DMS53 treated with DMSO at 0.1 percent for 48 hours (cell line): ENCODE measurements at regions not wholly inside any gene's neighbourhood (a gene's known extent, or its start where the extent isn't known, plus 50 kb on each side); places are given as distances from the start of the nearest gene placed in this dataset.

Experiments
- DNase-seq: peaks from one replicate; lab custom pipeline; 2025; ENCODE audit not compliant: unreplicated experiment; lab: John Stamatoyannopoulos, UW

DNA sequence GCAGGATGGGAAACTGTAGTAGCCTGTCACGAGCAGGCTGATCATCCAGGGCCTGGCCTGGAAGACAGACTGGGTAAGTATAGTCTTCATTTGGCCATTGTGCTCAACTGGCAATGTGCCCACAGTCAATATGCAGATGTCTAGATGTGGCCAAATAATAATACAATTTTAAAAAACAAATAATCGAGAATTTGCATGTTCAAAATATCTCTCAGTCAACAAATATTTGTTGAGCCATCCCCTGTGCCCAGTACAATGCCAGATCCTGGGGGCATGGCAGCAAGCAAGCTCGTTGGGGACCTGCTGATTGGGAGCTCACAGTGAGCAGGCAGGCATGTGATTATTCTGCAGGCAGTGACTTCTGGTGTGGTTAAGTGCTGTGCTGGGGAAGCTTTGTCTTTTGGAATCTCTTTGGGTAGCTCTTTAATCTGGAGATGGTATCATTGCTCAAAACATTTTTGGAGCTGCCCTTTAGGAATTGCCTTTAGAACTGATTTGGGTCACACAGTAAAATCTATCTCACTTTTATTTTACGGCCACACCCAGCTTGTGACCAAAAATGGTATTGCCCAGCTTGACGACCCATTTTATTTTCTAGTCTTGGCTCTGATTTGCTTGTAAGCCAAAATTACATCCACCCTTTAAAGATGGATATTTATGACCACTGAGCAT lies 92.2 kb downstream of the PLCE1 start:
- DNase-seq, result no peak

DNA sequence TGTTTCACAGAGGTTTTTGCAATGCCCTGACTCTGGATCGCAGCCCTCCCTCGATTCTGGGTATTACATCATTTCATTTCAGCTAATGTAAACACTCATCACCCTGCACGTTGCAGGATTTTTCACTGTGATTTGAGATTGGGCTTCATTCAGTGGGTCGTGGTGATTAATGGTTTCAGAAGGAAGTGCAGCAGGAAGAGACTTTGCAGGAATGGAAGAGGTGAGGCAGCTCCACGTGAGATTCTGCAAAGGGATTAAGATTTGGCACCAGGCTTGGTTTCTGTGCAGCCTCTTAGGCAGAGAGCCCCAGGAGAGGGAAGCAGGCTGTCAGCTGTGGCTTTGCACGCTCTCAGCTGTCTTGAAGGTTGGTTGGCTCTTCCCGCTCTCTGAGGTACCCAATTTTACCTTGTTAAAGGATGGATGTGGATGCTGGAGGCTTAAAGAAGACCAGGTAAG lies 95.2 kb downstream of the PLCE1 start:
- no peak for DNase-seq

DNA sequence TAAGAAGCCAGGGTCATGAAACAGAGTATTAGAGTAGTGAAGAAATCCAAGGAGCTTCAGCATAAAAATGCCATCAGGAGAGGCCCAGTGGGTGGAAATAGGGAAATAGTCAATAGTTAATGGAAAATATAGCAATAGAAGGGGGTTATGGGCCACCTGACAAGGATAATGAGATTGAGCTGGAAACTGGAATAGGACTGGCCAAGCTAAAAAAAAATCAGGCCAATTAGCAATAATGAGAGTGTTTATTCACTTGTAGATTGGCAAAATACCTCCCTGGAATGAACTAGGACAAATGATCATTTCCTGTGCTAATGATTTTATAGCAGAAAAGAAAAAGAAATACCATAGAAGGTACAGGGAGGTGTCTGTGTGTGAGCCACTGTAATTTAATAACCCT lies 97.9 kb downstream of the PLCE1 start:
- DNase-seq, result no peak

DNA sequence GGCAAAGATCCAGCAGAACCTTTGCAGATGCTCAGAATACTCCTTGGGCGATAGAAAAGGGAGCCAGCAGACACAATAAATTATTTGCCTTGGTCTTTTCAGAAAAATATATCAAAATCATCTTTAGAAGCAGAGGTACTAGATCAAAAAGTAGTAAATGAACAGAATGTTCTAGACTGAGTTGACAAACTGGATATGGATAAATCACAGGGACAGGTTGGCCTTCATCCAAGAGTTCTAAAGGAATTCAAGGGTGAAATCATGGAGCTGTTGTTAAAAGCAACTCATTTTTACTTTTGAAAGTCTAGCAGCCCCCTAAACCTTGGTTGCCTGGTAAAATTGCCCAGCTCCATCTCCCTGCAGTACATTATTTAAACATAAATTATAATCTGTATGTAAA lies 99.1 kb downstream of the PLCE1 start:
- no peak for DNase-seq

DNA sequence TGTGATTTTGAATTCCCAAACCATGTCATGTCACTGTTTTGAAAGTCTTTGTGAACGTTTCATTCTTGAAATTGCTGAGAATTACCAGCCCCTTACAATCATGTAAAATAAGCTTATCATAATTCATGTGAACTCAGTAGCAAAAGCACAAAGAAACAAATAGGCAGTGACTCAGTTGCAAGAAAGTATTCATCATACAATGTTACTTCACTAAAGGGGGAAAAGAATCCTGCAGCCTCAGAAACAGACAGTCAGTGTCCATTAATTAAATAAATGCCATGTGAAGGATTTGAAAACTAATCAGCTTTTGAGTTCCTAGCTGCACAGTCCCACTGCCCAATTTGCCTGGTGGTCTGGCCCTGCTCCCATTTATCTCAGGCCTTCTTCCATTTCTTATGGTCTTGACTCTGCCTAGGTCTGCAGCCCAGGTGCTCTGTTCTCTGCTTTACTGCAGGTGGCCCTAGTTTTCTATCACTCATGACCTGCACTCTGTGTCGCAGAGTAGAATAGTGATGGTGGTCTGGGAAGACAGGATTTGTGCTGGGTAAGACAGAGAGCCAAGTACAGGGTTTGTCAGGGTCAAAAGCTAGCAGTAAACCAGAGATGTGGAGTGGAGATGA lies 99.7 kb downstream of the PLCE1 start:
- DNase-seq, result no peak

DNA sequence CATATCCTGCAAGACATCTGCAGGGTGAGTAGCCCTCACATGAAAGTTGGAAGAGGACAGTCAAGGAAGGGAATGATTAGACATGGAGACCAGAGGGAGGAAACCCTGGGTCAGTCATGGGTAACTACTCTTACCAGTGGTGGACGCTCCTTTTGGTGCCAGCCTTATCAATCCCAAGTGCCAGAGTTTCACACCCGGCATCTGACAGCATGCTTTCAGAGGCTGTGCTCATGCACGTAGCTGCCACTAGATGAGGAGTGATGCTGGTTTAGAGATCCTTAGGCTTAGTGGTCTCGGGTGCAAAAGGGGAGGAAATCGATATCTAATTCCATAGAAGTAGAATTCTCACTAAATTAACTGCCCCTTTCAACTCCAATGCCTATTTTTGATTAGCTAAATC lies 100.8 kb downstream of the PLCE1 start:
- no peak for DNase-seq

DNA sequence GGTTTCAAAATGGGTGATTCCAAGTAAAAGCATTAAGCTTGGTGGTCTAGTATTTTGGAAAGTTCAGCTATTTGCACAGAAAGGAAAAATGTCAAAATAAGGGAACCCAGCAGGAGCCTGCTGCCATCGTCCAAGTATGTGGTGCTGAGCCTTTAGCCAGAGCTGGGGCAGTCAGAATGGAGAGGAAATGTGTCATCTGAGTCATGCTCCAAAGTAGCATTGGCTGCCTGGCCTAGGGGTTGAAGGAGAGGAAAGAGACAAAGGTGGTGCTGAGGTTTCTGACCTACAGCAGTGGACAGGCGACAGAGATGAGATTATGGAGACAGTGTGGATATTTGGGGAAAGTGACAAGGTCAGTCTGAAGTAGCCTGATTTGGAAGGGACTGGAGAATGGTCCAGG lies 103.9 kb downstream of the PLCE1 start:
- DNase-seq, result no peak

DNA sequence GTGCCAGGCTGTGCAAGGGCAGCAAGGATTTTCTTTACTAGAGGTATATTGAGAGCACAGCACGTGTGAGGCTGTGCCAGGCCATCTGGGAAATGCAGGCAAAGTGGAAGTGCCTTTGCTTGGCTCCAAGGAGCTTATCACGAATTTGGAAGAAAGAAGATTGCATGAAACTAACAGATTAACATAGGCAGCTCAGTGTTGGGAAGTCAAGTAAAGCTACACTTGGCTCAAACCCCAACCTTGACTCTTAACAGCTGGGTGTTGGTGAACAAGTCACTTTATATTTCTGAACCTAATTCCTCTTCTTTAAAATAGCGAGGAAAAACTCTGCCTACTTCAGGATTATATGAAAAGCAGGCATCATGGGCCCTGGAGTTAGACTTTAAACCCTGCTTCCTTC lies 105.2 kb downstream of the PLCE1 start:
- DNase-seq, result no peak

DNA sequence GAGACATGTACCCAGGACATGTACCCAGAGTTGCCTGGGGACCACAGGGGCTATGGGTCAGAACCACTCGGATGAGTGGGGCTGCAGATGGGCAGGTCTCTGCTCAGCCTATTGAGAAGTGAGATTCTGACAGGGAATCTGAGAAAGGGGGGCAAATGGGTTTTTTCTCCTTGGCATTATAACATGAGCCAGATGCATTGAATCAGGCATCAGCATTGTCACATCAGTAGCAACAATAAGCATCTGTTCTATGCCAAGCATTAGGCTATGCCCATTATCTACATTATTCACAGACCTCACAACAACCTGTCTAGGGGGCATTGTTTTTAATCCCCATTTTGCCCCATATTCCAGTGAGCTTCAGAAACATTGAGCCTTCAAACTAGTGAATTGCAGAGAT lies 108.2 kb downstream of the PLCE1 start:
- no peak for DNase-seq

DNA sequence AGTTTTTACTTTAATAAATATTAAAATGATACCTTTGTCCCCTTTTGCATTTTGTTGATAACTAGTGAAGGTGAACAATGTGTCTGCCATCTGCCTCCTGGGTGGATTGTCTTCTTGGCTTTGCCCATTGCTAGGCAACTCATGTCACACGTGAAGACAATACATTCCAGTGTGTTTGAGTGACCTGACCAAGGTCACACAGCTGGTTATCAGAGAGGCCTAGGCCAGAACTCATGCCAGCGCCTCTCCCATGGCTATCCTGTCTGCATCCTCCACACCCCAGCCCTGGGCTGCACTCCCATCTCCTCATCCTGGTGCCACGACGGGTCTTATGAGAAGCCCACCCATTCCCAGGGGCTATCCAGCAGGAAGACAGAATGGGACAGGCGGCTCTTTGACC lies 108.7 kb downstream of the PLCE1 start:
- no peak for DNase-seq

DNA sequence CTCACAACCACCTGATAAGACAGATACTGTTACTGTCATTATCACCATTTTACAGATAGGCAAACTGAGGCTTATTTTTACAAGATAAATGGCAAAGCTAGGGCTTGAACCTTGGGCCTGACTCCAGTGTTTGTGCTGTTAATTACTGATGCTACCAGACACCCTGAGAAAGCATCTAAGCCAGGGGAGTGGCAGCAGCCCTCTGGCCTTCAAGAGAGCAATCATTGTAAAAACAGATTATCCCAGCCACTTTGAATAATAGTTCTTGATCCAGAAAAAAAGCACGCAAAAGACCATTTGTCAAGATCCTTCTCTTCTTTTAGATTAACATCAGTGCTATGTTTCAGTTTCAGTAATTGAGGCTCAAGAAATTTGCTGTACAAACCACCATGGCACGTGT lies 109.5 kb downstream of the PLCE1 start:
- DNase-seq, result no peak

DNA sequence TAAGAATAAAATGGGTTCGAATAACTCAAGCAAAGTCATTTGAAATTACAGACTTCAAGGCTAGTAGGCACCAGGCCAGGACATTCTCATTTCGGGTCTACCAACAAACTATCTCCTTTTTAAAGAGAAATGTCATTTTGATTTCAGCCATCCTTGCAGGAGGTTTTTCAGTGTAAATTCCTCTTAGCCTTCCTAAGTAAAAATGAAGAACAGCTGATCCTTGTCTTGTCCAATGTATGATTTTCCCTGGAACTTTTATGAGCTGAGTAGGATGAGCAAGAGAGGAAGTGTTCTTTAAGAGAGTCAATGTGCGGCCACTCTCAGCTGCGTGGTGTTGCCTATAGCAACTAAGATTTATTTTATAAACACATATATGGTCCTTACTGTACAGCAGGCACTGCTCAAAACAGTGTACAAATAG lies 110.1 kb downstream of the PLCE1 start:
- no peak for DNase-seq

DNA sequence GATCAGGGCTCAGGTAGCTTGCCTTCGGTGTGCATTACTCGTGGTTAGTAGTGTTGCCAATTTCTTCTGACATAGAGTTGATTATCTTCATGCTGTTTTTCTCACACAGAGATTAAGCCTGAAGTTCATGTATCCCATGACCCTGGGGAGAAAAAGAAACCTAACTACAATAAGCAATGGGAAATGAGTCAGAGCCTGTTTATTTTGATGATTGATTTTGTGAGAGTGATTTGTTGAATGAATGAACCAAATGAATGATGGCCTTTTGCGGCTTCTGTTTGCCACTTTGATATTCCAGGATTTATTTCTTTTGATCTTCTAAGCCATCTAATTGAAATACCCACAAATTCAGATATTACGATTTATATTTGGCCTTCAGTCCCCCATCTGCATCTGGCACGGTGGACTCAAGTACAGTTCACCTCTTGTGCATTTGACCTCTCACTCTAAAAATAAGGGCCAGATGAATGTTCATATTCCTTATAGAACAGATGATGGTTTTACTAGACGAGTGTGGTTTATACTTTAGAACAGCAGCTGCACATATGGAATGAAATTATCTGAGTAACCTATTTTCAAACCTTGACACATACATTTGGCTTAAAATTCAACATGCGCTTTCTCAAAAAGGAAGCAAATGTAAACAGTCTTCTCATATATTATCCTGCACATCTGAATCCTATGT lies 110.7 kb downstream of the PLCE1 start:
- no peak for DNase-seq

DNA sequence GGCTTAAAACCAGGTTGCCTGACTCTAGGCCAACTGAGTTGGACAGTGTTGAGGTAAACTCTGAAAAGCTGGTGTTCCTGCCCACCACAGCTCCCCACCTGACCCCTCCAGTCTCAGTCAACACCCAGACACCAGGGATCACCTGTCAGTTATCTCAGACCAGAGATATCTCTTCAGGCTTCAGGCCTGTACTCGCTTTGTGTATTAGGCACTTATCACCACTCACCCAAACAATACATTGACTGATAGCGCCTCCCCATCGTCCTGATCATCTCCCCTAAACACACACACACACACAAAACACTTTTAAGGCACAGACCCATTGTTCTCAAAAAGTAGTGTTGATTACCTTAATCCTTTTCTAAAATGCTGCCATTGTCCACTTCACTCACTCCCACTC lies 111.5 kb downstream of the PLCE1 start:
- DNase-seq, result no peak

DNA sequence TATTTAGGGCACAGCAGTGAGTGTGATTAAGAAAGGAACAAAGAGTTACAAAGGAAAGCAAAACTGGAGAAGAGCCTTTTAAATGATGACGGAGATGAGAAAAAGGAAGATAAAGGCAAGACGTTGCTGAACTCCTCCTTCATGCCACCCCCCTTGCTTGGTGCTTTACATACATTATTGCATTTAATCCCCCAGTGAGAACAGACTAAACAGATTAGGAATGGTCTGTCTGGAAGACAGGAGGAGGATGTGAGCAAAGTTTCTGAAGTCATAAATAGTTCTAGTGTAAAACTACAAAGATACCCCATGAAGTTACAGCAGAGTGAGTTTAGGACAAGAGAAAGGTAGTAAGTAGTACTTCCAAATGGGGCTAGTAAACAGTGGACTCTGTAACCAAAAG lies 113.5 kb downstream of the PLCE1 start:
- no peak for DNase-seq

DNA sequence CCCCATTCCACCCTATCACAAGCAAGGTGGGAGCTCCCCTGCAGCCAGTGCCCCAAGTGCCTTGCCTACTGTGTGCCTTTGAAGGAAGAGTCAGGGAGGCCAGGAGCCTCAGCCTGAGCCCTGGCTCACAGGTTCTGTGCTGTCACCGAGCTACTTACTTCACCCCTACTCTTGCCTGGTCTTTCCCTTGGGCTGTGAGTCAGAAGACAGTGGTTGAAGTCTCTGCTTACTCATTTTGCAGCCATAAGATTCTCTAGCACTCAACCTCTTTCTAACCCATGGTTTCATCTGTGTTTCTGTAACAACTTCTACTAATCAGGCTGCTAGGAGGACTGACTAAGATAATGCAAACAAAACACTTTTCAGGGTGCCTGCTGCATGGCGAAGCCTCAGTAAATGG lies 114.5 kb downstream of the PLCE1 start:
- no peak for DNase-seq

DNA sequence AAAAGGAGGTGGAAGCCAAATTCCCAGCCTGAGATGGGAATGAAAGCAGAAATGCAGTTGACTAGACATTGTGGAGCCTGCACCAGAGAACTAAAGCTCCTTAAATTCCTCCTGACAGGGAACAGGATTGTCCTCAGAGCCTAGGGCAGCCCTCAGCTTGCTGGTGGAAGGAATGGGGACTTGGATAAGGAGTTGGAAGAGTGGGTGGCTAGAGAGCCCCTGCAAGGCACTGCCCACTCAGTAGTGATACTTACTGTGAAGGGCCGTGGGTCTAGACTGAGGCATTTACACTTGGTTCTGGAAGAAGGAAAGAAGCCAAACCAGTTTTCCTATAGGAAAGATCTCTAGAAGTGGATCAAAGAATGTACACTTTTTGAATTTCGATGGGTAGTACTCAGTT lies 117.6 kb downstream of the PLCE1 start:
- DNase-seq, result no peak

DNA sequence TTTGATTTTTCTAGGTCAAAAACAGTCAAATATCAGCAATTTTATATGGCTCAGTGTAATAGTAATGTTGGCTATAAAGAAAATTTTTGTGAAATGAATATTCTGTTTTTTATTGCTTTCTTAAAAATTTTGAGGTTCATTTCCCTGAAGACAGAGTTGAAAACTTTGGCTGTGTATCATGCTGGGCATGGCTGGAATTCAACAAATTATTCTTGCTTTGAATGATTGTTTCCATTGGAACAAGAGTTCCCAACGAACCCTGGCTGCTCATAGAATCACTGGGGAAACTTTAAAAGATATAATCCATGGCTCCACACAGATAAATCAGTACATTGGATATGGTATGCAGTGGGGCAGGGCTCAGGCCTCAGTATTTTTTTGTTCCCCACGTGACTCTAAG lies 118.6 kb downstream of the PLCE1 start:
- DNase-seq, result no peak

DNA sequence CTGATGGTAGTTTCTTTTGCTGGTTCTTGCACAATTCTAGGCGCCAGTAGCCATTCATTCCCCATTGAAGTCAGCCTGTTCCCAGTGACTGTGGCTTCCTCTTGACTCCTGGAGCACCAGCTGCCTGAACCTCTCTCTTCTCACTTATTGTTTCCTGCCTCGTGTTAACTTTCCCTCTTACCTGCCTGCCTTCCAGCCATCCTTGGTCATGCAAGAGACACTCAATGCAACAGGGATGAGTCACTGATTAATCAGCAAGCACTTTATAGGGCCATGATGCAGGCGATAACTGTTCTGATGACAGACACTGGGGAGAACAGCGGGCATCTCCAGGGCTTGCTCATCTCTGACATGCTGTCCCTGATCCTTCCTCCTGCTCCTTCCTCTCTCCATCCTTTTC lies 122.0 kb downstream of the PLCE1 start:
- DNase-seq, result peak; percentile 96

DNA sequence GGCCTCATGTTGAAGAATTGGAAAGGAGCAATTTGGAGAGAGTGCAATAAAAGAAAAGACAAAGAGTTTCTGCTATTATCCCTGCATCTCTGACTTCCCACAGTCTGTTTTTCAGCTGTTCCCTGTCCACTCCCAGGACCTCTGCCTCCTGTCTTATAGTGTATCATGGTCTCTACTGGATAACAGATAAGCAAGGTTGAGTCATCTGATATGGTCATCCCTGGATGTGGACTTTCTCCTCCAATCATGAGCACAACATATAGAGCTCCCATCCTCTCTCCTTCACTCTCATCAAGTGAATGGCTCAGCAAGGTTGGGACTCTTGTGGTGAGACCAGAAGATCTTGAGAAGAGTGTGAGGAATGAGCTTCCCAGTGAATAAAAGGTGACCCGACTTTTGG lies 123.1 kb downstream of the PLCE1 start:
- DNase-seq, result no peak

DNA sequence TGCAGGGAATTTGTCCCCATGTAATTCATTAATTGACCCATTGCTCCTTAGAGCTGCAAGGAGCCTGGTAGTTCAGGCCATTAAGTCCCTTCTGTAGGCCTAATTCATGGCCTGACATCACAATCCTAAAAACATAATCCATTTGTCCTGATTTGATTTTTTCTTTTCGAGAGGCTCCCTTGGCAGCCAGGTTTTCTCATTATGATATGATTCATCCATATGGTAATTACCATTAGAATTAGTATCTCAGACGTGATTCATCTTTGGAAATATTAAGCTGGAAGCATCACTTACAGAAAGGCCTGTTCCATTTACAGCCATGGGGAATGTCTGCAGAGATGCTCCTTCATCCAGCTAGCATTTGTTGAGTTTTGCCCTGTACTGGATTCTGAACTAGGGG lies 128.5 kb downstream of the PLCE1 start:
- no peak for DNase-seq

DNA sequence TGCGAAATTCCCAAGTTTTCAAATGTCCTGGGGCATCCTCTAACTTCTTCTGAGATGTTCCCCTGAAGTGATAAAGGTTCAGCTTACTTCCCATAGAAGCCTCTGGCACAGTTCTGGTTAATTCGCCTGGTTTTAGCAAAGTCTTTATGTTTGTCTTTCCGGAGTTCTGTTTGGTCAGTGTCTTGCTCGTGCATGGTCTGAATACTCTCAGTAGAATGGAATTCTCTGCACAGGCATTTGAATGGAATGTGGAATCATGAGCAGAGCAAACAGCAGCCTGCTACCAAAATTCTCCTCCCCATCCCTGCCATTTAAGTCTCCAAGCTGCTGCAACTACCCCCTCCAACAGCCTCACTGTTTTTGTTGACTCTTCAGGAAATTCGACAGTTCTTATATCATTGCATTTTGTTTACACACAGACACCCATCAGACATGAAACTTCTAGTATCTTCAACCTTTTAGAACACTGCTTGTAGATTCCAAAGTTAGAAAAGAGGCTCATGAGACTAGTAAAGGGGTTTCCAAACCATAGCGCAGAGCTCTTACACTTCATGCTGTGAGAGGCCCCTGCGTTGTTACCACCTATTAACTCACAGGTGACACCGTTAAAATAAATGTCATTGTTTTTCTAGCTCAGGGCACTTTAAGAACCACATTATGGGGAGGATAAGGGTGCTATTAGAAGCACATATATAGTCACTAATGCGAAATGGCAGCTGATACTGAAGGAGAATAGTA lies 129.7 kb downstream of the PLCE1 start:
- DNase-seq, result no peak
